Skeletal muscle satellite cell (primary cell): ENCODE measurements at regions not wholly inside any gene's neighbourhood (a gene's known extent, or its start where the extent isn't known, plus 50 kb on each side); places are given as distances from the start of the nearest gene placed in this dataset.
"Not testable (repeated sequence)": the region's sequence is repeated elsewhere in the genome, so short reads cannot be mapped to it uniquely, and the experiment has no call there.

Source experiments
- H3K27me3 ChIP-seq: 2 replicates; pipeline ENCODE4 v1.7.0; 2013; ENCODE audit warnings: low read length; ENCODE audit not compliant: control insufficient read depth, insufficient read depth
- H3K36me3 ChIP-seq: 2 replicates; pipeline ENCODE4 v1.7.0; 2013; ENCODE audit warnings: mild to moderate bottlenecking, control low read depth, low read length; ENCODE audit not compliant: insufficient read depth
- H3K4me1 ChIP-seq: 2 replicates; pipeline ENCODE4 v1.7.0; 2013; ENCODE audit warnings: low read length; ENCODE audit not compliant: control insufficient read depth, insufficient read depth
- H3K4me2 ChIP-seq: 2 replicates; pipeline ENCODE4 v1.7.0; 2013; ENCODE audit warnings: mild to moderate bottlenecking, low read length
- H3K4me3 ChIP-seq: 2 replicates; pipeline ENCODE4 v1.7.0; 2013; ENCODE audit warnings: low read length
- H3K9ac ChIP-seq: 2 replicates; pipeline ENCODE4 v1.7.0; 2013; ENCODE audit warnings: mild to moderate bottlenecking, low read depth, low read length, moderate library complexity
- H3K9me3 ChIP-seq: replicated peaks from 2 replicates; pipeline ENCODE4 v1.7.0; 2013; ENCODE audit warnings: mild to moderate bottlenecking, control low read depth, low read length

DNA sequence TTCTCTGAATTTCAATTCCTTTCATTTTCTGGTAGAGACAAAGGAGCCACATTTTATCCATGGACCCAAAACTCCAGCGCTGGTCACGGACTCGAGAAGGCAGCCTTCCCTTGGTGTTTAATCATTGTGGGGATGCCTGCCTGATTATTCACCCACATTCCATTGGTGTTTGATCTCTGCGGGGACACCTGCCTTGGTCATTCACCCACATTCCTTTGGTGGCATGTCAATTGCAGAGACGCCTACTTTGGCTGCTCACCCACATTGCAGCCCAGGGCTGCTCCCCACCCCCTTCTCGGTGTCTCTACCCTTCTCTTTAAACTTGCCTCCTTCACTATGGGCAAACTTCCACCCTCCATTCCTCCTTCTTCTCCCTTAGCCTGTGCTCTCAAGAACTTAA, 780.7 kb upstream of the POU3F4 start:
- H3K9me3 ChIP-seq, H3K36me3 ChIP-seq, H3K9ac ChIP-seq, H3K27me3 ChIP-seq, H3K4me2 ChIP-seq, H3K4me3 ChIP-seq: not testable (repeated sequence)
- peaks cover 10% of the 10 kb centered on the region for H3K4me1 ChIP-seq

DNA sequence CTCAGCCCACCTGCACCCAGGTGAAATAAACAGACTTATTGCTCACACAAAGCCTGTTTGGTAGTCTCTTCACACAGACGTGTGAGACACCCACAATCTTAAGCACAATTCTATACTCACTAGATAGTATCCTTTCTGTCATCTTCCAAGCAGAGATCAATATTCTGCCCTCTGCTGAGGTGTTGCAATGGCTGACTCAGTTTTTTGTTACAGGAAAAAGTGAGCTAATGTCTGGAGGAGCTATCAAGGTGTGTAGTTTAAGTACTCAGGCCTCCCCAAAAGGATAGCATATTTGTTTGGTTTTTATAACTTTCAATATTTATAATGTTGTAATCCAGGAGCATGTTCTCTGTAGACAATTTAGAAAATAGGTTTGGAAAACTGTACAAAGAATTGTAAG, 775.2 kb upstream of the POU3F4 start:
- H3K9me3 ChIP-seq: no peaks in the 10 kb centered on the region
- no peak overlapping the region for H3K9ac ChIP-seq
- H3K4me3 ChIP-seq: no peak overlapping the region
- no peak overlapping the region for H3K4me2 ChIP-seq
- no peaks in the 10 kb centered on the region for H3K36me3 ChIP-seq
- H3K4me1 ChIP-seq: no peaks in the 10 kb centered on the region
- no peaks in the 10 kb centered on the region for H3K27me3 ChIP-seq

DNA sequence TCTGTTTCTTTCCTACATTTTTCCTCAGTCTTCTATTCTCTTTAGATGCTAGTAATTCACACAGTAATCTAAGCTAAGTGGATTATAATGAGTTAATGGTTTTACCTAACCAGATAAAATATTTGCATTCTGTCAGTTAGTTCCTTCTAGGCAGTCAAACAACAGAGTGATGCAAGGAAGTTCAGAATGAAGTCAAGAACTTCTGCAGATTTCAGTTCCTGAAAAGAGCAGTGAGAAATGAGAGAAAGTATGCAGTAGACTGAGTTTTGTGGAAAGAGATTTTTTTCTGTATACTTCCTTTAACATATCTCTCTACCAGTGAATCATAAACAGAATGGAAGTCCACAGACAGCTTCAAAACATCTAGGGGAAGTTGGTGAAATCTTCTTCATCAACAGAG, 774.0 kb upstream of the POU3F4 start:
- no peak overlapping the region for H3K4me2 ChIP-seq
- no peaks in the 10 kb centered on the region for H3K27me3 ChIP-seq
- no peaks in the 10 kb centered on the region for H3K36me3 ChIP-seq
- no peaks in the 10 kb centered on the region for H3K9me3 ChIP-seq
- H3K4me3 ChIP-seq: no peak overlapping the region
- H3K9ac ChIP-seq: no peak overlapping the region
- no peaks in the 10 kb centered on the region for H3K4me1 ChIP-seq

DNA sequence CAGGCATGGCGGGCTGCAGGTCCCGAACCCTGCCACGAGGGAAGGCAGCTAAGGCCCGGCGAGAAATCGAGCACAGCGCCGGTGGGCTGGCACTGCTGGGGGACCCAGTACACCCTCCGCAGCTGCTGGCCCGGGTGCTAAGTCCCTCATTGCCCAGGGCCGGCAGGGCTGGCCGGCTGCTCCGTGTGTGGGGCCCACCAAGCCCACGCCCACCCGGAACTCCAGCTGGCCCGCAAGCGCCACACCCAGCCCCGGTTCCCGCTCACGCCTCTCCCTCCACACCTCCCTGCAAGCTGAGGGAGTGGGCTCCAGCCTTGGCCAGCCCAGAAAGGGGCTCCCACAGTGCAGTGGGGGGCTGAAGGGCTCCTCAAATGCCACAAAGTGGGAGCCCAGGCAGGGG, 769.8 kb upstream of the POU3F4 start:
- H3K9me3 ChIP-seq, H3K36me3 ChIP-seq, H3K4me3 ChIP-seq, H3K9ac ChIP-seq, H3K4me2 ChIP-seq, H3K4me1 ChIP-seq, H3K27me3 ChIP-seq: not testable (repeated sequence)

DNA sequence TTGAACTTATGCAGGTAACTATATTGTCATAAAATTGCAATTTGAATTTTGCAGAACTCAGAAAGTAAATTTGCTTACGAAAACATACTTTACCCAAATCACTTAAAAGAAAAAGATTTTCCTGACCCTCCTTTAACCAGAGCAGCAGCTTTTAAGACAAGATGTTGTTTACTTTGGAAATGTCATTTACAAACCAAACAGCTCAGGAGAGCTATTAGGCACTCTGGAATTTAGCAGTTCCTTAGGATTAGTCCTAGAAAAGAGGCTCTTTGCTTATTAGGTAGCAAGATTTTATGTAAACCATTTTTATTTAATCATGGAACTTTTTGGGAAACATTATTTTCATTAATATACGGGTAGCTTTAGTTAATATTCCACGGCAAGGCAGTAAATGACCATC, 765.7 kb upstream of the POU3F4 start:
- Histone ChIP-seq H3K27me3 (no peaks in the 10 kb centered on the region), H3K36me3 (no peaks in the 10 kb centered on the region), H3K4me3 (no peak overlapping the region), H3K9me3 (no peaks in the 10 kb centered on the region), H3K4me1 (peaks cover 4% of the 10 kb centered on the region), H3K9ac (no peak overlapping the region), H3K4me2 (no peak overlapping the region)

DNA sequence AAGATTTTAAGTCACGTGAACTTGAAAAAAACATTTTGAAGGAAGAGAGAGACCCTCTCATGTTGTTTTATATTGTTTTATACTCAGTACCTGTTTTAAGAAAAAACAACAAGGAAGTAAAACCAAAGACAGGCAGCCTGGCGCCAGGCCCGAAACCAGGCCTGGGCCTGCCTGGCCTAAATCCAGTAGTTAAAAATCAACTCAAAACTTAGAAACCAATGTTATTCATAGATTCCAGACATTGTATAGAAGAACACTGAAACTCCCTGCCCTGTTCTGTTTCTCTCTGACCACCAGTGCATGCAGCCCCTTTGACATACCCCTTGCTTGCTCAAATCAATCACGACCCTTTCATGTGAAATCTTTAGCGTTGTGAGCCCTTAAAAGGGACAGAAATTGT, 762.4 kb upstream of the POU3F4 start:
- H3K36me3 ChIP-seq, H3K4me3 ChIP-seq, H3K4me2 ChIP-seq, H3K9me3 ChIP-seq, H3K27me3 ChIP-seq, H3K9ac ChIP-seq: not testable (repeated sequence)
- H3K4me1 ChIP-seq: peaks cover 18% of the 10 kb centered on the region

DNA sequence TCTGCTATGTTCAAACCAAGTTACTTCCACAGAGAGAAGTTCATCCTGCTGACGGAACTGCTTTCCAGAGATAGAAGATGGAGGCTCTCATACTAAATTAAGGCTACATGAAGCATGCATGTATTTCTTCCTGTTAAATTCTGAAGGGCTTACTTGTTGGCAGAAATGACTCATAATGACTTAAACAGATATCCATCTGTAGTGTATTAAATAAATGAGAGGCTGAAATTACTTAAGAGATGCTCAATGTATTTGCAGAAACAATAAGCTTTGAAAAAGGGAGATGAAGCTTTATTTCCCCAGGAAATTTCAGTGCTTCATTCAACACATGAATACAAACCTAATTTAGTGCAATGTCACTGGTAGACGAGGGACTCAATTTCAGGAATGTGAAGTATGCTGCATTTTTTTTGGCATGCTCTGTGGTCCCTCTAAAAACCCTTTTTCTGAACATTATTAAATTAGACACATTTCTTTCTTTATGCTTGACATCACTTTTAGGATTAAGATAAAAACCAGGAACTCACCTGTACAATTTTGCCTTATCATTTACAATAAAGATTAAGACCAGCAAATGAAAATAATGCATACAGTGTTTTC, 759.1 kb upstream of the POU3F4 start:
- Histone ChIP-seq H3K9me3 (no peaks in the 10 kb centered on the region), H3K4me3 (no peak overlapping the region), H3K9ac (no peak overlapping the region), H3K4me2 (no peak overlapping the region), H3K36me3 (no peaks in the 10 kb centered on the region), H3K27me3 (no peaks in the 10 kb centered on the region), H3K4me1 (peaks cover 14% of the 10 kb centered on the region)

DNA sequence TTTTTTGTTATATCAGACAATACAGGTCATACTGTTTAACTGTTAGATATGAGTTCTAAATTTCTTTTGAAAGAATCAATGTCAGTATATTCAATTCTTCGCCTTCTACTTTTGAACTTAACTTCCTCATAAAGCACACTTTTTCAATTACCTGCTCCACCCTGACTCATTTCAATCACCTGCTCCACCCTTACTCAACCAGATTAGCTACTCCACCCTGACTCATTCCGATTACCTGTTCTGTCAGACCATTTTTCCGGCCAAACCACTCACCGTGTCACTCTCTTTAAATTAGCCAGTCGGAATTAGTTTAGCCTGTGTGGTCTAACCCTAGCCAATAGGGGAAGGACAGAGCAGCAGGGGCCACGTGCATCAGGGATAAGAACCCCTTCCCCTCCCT, 751.8 kb upstream of the POU3F4 start:
- Histone ChIP-seq H3K4me2 (no peak overlapping the region), H3K9me3 (no peaks in the 10 kb centered on the region), H3K4me3 (no peak overlapping the region), H3K27me3 (no peaks in the 10 kb centered on the region), H3K36me3 (no peaks in the 10 kb centered on the region), H3K9ac (no peak overlapping the region), H3K4me1 (peaks cover 22% of the 10 kb centered on the region)

DNA sequence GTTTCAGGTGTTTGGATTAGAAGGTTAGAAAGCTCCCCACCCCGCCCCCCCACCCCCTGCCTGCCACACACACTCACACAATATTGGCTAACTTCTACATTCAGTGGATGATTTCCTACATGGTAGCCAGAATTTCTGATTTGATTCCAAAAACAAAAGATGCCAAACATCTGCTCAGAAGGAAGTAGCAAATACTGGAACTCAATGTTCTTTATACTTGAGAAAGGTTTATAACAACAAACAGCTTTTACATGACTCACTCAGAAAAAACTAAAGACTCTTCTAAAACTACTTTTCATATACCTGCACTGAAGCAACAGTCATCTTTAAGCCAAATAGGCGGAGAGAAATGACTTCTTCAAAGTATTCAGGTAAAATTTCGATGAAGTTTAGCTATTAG, 750.5 kb upstream of the POU3F4 start:
- Histone ChIP-seq H3K4me2 (peak overlapping the region; percentile 50), H3K4me1 (peaks cover 22% of the 10 kb centered on the region), H3K9me3 (no peaks in the 10 kb centered on the region), H3K27me3 (no peaks in the 10 kb centered on the region), H3K9ac (peak overlapping the region; percentile 14), H3K36me3 (no peaks in the 10 kb centered on the region), H3K4me3 (no peak overlapping the region)

DNA sequence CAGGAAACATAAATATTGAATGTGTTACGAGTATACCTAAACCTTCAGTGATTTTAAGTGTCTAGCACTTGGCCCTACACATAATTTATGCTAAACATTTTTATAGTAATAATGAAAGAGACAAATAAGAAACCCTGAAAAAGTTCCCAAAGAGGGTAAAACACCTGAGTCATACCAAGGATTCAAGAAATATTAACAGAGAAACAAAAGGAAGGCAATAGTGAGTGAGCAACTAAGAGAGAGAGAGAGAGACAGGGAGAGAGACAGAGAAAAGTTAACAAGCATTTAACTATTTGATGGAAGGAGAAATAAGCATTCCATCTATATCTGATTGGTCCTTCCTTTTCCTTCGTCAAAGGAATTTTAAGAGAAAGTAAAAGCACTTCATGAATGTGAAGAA, 743.6 kb upstream of the POU3F4 start:
- Histone ChIP-seq H3K4me1 (peaks cover 9% of the 10 kb centered on the region), H3K4me3 (no peak overlapping the region), H3K4me2 (no peak overlapping the region), H3K27me3 (no peaks in the 10 kb centered on the region), H3K9me3 (no peaks in the 10 kb centered on the region), H3K36me3 (no peaks in the 10 kb centered on the region), H3K9ac (no peak overlapping the region)

DNA sequence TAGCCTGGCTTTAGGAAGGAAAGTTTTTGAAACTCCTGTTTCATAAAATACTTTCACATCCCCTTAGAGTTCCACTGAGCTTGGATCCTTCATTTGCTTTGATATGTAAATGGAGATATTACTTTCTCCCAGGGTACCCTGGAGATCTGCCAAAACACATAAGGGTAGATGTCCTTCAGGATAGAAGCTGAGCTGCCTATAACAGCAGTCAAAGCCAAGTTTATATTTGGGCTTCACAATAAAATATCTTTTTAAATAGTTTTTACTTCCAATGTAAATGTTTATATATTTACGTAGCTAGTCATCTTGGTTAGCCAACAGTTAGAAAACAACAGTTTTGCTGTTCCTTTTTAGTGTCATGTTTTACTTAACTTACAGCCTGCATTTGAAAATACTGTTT, 742.3 kb upstream of the POU3F4 start:
- Histone ChIP-seq H3K4me1 (peaks cover 9% of the 10 kb centered on the region), H3K9me3 (no peaks in the 10 kb centered on the region), H3K27me3 (no peaks in the 10 kb centered on the region), H3K36me3 (no peaks in the 10 kb centered on the region), H3K9ac (no peak overlapping the region), H3K4me3 (no peak overlapping the region), H3K4me2 (no peak overlapping the region)

DNA sequence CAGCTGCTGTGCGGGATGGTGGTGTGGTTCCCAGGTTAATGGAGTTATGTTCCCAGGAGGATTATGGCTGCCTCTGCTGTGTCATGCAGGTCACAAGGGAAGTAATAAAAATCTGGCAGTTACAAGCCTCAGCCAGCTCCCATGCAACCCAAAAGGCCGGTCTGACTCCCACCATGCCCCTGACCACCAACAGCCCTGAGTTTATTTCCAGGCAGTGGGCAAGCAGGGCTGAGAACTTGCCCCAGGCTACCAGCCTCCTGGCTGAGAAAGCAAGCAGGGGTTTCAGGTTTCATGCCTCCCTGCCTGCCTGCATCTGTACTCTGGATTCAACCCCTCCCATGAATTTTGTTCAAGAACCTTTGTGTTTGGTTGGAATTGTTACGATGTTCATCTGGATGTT, 732.7 kb upstream of the POU3F4 start:
- H3K9ac ChIP-seq: no peak overlapping the region

More for the DNA sequence above, 732.7 kb upstream of the POU3F4 start:
- no peaks in the 10 kb centered on the region for H3K4me1 ChIP-seq
- H3K36me3 ChIP-seq: no peaks in the 10 kb centered on the region
- H3K27me3 ChIP-seq: no peaks in the 10 kb centered on the region
- no peak overlapping the region for H3K4me2 ChIP-seq
- no peak overlapping the region for H3K4me3 ChIP-seq
- no peaks in the 10 kb centered on the region for H3K9me3 ChIP-seq
